PC-9 (cell line): ENCODE measurements at regions not wholly inside any gene's neighbourhood (a gene's known extent, or its start where the extent isn't known, plus 50 kb on each side); places are given as distances from the start of the nearest gene placed in this dataset.

Experiments
- BruUV-seq: library from RNA; stranded (reverse); fragments of 400-500 nt; replicated peaks from 2 replicates; lab custom pipeline; 2021; lab: Mats Ljungman, UMichigan
- CTCF ChIA-PET: fragments of 300-600 bp; sonication (Branson Sonifier 250); formaldehyde crosslinking; loops from one replicate; lab custom pipeline; 2022; ENCODE audit warnings: antibody characterized with exemption; lab: Charles Lee
- POLR2A ChIA-PET: fragments of 300-600 bp; sonication (Branson Sonifier 250); formaldehyde crosslinking; loops from one replicate; lab custom pipeline; 2022; ENCODE audit warnings: antibody characterized with exemption; ENCODE audit not compliant: unreplicated experiment; lab: Charles Lee
- DNase-seq, 2 experiments: peaks; one replicate each; pipeline versions ENCODE4 v3.0.0 to v3.0.0-alpha.2; 2015 to 2022; ENCODE audit warnings: mixed read lengths in 1 of 2
- H2AFZ ChIP-seq: fragments of 200-600 bp; sonication (generic); 2 replicates; pipeline ENCODE4 v1.8.1; 2017; ENCODE audit warnings: antibody characterized with exemption
- H3F3A ChIP-seq: fragments of 200-600 bp; sonication (generic); 2 replicates; pipeline ENCODE4 v1.8.1; 2017; ENCODE audit warnings: antibody characterized with exemption, mild to moderate bottlenecking, low read depth; ENCODE audit not compliant: insufficient read depth
- H3K27ac ChIP-seq: fragments of 200-600 bp; sonication (generic); 2 replicates; pipeline ENCODE4 v1.6.1; 2016; ENCODE audit warnings: mixed run types
- H3K27me3 ChIP-seq: fragments of 200-600 bp; sonication (generic); 2 replicates; pipeline ENCODE4 v1.6.1; 2016; ENCODE audit warnings: low read depth, mixed run types; ENCODE audit not compliant: insufficient read depth
- H3K36me3 ChIP-seq: fragments of 200-600 bp; sonication (generic); 2 replicates; pipeline ENCODE4 v1.6.1; 2016; ENCODE audit warnings: low read depth, mixed run types
- H3K4me1 ChIP-seq: fragments of 200-600 bp; sonication (generic); replicated peaks from 2 replicates; pipeline ENCODE4 v1.6.1; 2016; ENCODE audit warnings: mixed run types; ENCODE audit not compliant: insufficient read depth
- H3K4me2 ChIP-seq: fragments of 200-600 bp; sonication (generic); 2 replicates; pipeline ENCODE4 v1.6.1; 2017; ENCODE audit warnings: mixed run types
- H3K4me3 ChIP-seq: fragments of 200-600 bp; sonication (generic); 2 replicates; pipeline ENCODE4 v1.6.1; 2016; ENCODE audit warnings: mixed run types
- H3K79me2 ChIP-seq: fragments of 200-600 bp; sonication (generic); 2 replicates; pipeline ENCODE4 v1.6.1; 2017; ENCODE audit warnings: low read depth, mixed run types
- H3K9me2 ChIP-seq: fragments of 200-600 bp; sonication (generic); 2 replicates; pipeline ENCODE4 v1.8.1; 2017; ENCODE audit warnings: mild to moderate bottlenecking; ENCODE audit not compliant: insufficient read depth
- H3K9me3 ChIP-seq: fragments of 200-600 bp; sonication (generic); 2 replicates; pipeline ENCODE4 v1.8.1; 2016; ENCODE audit warnings: low read depth; ENCODE audit not compliant: insufficient read depth
- H4K20me1 ChIP-seq: fragments of 200-600 bp; sonication (generic); 2 replicates; pipeline ENCODE4 v1.8.1; 2017; ENCODE audit not compliant: insufficient read depth
- CTCF ChIP-seq: fragments of 200-600 bp; sonication (generic); conservative IDR thresholded peaks from 2 replicates; pipeline ENCODE4 v1.6.1; 2017; ENCODE audit warnings: mixed run types, antibody characterized with exemption, mild to moderate bottlenecking, moderate library complexity
- EZH2 ChIP-seq: fragments of 200-600 bp; sonication (generic); IDR thresholded peaks from 2 replicates; pipeline ENCODE4 v1.8.0; 2017; ENCODE audit warnings: antibody characterized with exemption, low read depth
- intact Hi-C: fragments of 100-400 bp; cut with micrococcal nuclease; formaldehyde crosslinking; loops from one replicate; pipeline ENCODE4 v1.10.0; 2022; ENCODE audit not compliant: unreplicated experiment

- Histone ChIP-seq H3K4me1 (peaks cover 20% of the 10 kb centered on the region), H3F3A (peaks cover 14% of the 10 kb centered on the region), H3K9me2 (no peaks in the 10 kb centered on the region), H2AFZ (no peak overlapping the region), H3K9me3 (no peaks in the 10 kb centered on the region), H4K20me1 (no peaks in the 10 kb centered on the region), H3K4me2 (no peak overlapping the region), H3K36me3 (no peaks in the 10 kb centered on the region), H3K27me3 (no peaks in the 10 kb centered on the region), H3K27ac (no peak overlapping the region), H3K79me2 (no peaks in the 10 kb centered on the region), H3K4me3 (no peak overlapping the region)
- ChIA-PET POLR2A (interaction anchor here (0.6 kb wide), 2 partner anchors 12 to 64 kb away, joined by 6 to 10 read pairs; no protein-coding TSS in a partner anchor), CTCF (no interaction called here)
- DNase-seq: no peak
- BruUV-seq: no TSS peak
- intact Hi-C loops: no loop called here
- no peak for TF ChIP-seq EZH2
Measured at GRCh38 chr15:39298271-39298962, 282.5 kb upstream of the THBS1 start.

- POLR2A ChIA-PET: no interaction called here
Measured at GRCh38 chr15:39299486-39300267, 281.2 kb upstream of the THBS1 start.

DNA sequence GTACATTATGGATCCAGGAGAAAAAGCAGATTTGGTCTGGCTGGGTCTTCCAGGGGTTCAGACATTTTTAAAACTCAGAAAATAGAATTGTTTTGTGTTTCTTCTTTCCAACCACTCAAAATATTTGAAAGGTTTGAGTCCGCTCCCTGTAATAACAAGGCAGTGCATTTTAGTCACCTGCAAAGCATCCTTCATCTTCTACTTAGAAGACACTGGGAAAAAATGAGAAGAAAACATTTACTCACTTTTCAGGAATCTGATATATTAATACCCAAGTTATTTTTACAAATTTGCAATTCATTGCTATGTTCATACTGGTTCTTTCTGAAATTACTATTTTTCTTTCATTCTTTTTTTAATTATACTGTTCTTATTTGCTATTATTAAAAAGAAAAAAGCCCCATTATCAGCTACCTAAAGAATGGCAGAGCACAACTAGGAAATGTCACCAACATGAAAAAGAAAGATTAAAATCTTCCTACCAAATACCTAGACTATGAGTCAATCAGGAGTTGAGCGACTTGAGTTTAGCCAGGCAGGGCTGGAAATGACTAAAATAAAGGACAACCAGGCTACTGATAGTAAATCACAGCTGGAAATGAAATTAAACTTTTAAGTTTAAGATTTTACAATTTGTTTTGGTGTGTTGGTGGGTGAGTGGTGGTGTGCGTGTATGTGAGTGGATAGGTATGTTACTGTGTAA, 280.3 kb upstream of the THBS1 start:
- H3K27me3 ChIP-seq: no peaks in the 10 kb centered on the region
- no peaks in the 10 kb centered on the region for H3K36me3 ChIP-seq
- H4K20me1 ChIP-seq: no peaks in the 10 kb centered on the region
- TF ChIP-seq EZH2 (no peak), CTCF (no peak)
- H3K79me2 ChIP-seq: no peaks in the 10 kb centered on the region
- intact Hi-C loops: loop anchor here (1.0 to 10.0 kb wide), 4 partner anchors 66 to 279 kb away; no protein-coding TSS in a partner anchor
- CTCF ChIA-PET: no interaction called here
- H3K4me2 ChIP-seq: peak overlapping the region; percentile 26
- H3F3A ChIP-seq: peaks cover 14% of the 10 kb centered on the region
- H3K9me2 ChIP-seq: no peaks in the 10 kb centered on the region
- BruUV-seq: no TSS peak
- no peaks in the 10 kb centered on the region for H3K9me3 ChIP-seq
- POLR2A ChIA-PET: no interaction called here
- DNase-seq: peak; percentile 31 to 70
- no peak overlapping the region for H2AFZ ChIP-seq
- H3K27ac ChIP-seq: peak overlapping the region; percentile 42
- no peak overlapping the region for H3K4me3 ChIP-seq
- H3K4me1 ChIP-seq: peaks cover 20% of the 10 kb centered on the region

More at GRCh38 chr15:39299486-39300267, 281.2 kb upstream of the THBS1 start:
- Histone ChIP-seq H3K79me2 (no peaks in the 10 kb centered on the region), H3K27ac (no peak overlapping the region), H3F3A (peaks cover 14% of the 10 kb centered on the region), H3K4me1 (peaks cover 20% of the 10 kb centered on the region), H3K36me3 (no peaks in the 10 kb centered on the region), H3K4me2 (no peak overlapping the region), H3K9me3 (no peaks in the 10 kb centered on the region), H4K20me1 (no peaks in the 10 kb centered on the region), H3K4me3 (no peak overlapping the region), H3K9me2 (no peaks in the 10 kb centered on the region), H3K27me3 (no peaks in the 10 kb centered on the region), H2AFZ (no peak overlapping the region)
- CTCF ChIA-PET: no interaction called here
- intact Hi-C loops: loop anchor here (1.0 to 10.0 kb wide), 4 partner anchors 65 to 280 kb away; no protein-coding TSS in a partner anchor
- no TSS peak for BruUV-seq
- no peak for TF ChIP-seq EZH2
- TF ChIP-seq CTCF: no peak
- no peak for DNase-seq
